Esophagus muscularis mucosa (tissue), 4 donors: ENCODE measurements at regions not wholly inside any gene's neighbourhood (a gene's known extent, or its start where the extent isn't known, plus 50 kb on each side); places are given as distances from the start of the nearest gene placed in this dataset.

Experiments used
- DNase-seq: peaks from one replicate; pipeline ENCODE4 v3.0.0-alpha.2; 2017; ENCODE audit errors: extremely low spot score
- H3K27ac ChIP-seq, 4 donors: fragments of 200-600 bp; sonication (generic); replicated peaks in 1 of 4; 1 replicate in 3 of 4; 2 replicates in 1 of 4; pipeline ENCODE4 v1.5.1; 2016 to 2019; ENCODE audit warnings: mild to moderate bottlenecking in 1 of 4
- H3K27me3 ChIP-seq, 4 donors: fragments of 200-600 bp; sonication (generic); one replicate each; pipeline versions ENCODE4 v1.5.1 to v1.6.0; 2016 to 2019
- H3K36me3 ChIP-seq, 4 donors: fragments of 200-600 bp; sonication (generic); one replicate each; pipeline ENCODE4 v1.5.1; 2016 to 2019
- H3K4me1 ChIP-seq, 4 donors: fragments of 200-600 bp; sonication (generic); one replicate each; pipeline ENCODE4 v1.5.1; 2016 to 2019
- H3K4me3 ChIP-seq, 4 donors: fragments of 200-600 bp; sonication (generic); 1 replicate in 2 of 4; 2 replicates in 2 of 4; pipeline ENCODE4 v1.5.1; 2016 to 2019; ENCODE audit warnings: mild to moderate bottlenecking in 4 of 4, moderate library complexity in 1 of 4
- H3K9me3 ChIP-seq, 4 donors: fragments of 200-600 bp; sonication (generic); 1 replicate in 3 of 4; 2 replicates in 1 of 4; pipeline ENCODE4 v1.5.1; 2016 to 2019
- EP300 ChIP-seq: sonication (generic); formaldehyde crosslinking; IDR thresholded peaks from one replicate; pipeline ENCODE4 v1.6.1; 2017; ENCODE audit warnings: antibody characterized with exemption
- POLR2A ChIP-seq: fragments of 450-650 bp; IDR thresholded peaks from one replicate; pipeline ENCODE4 v1.6.1; 2017; ENCODE audit warnings: antibody characterized with exemption, moderate library complexity, mild to moderate bottlenecking, low read depth
- POLR2AphosphoS5 ChIP-seq, 2 donors: sonication (generic); formaldehyde crosslinking; IDR thresholded peaks; one replicate each; pipeline ENCODE4 v1.6.1; 2017; ENCODE audit warnings: antibody characterized with exemption in 2 of 2
- WGBS: methylation state at CpG from one replicate; pipeline ENCODE4 v1.1.5; 2018; 5-methylcytosine and 5-hydroxymethylcytosine counted together
- intact Hi-C: fragments of 100-400 bp; cut with DNase I; formaldehyde crosslinking; loops from one replicate; pipeline ENCODE4 v1.15.1; 2023
- TF ChIP-seq, protein P1 (sequence below), 3 experiments: fragments of 200-600 bp in 2 of 3; fragments of 450-650 bp in 1 of 3; sonication (generic) in 2 of 3; IDR thresholded peaks; one replicate each; pipeline ENCODE4 v1.5.1; 2017 to 2019; ENCODE audit warnings: antibody characterized with exemption in 3 of 3, mild to moderate bottlenecking in 2 of 3, moderate library complexity in 1 of 3

DNA sequence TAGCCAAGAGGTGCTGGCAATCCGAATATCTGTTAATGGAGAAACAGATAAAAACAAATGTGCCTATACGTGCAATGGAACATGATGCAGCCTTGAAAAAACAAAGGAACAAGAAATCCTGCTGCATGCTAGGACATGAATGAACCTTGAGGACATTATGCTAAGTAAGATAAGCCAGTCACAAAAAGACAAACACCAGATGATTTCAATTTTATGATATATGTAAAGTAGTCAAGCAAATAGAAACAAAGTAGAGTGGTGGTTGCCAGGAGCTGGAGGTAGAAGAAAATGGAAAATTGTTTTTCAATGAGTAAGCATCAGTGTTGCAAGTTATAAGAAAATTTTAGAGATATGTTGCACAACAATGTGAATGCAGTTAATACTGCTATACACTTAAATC lies 409.7 kb upstream of the CDH8 start:
- H3K27ac ChIP-seq, result no peak overlapping the region
- H3K4me1 ChIP-seq, result no peaks in the 10 kb centered on the region
- no peaks in the 10 kb centered on the region for H3K36me3 ChIP-seq
- WGBS, result 79% methylated on average over 2 of the region's 2 CpGs
- intact Hi-C loops, result no loop called here
- peaks cover 0 to 14% (median 11%) of the 10 kb centered on the region in 4 donors for H3K9me3 ChIP-seq
- no peak for DNase-seq
- TF ChIP-seq EP300 (no peak), POLR2A (no peak), POLR2AphosphoS5 (IDR thresholded peaks at IDR 0.05) (no peak)
- TF ChIP-seq, protein P1, sequence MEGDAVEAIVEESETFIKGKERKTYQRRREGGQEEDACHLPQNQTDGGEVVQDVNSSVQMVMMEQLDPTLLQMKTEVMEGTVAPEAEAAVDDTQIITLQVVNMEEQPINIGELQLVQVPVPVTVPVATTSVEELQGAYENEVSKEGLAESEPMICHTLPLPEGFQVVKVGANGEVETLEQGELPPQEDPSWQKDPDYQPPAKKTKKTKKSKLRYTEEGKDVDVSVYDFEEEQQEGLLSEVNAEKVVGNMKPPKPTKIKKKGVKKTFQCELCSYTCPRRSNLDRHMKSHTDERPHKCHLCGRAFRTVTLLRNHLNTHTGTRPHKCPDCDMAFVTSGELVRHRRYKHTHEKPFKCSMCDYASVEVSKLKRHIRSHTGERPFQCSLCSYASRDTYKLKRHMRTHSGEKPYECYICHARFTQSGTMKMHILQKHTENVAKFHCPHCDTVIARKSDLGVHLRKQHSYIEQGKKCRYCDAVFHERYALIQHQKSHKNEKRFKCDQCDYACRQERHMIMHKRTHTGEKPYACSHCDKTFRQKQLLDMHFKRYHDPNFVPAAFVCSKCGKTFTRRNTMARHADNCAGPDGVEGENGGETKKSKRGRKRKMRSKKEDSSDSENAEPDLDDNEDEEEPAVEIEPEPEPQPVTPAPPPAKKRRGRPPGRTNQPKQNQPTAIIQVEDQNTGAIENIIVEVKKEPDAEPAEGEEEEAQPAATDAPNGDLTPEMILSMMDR (IDR thresholded peaks at IDR 0.05), result no peak
- no peaks in the 10 kb centered on the region for H3K27me3 ChIP-seq
- H3K4me3 ChIP-seq, result no peak overlapping the region

DNA sequence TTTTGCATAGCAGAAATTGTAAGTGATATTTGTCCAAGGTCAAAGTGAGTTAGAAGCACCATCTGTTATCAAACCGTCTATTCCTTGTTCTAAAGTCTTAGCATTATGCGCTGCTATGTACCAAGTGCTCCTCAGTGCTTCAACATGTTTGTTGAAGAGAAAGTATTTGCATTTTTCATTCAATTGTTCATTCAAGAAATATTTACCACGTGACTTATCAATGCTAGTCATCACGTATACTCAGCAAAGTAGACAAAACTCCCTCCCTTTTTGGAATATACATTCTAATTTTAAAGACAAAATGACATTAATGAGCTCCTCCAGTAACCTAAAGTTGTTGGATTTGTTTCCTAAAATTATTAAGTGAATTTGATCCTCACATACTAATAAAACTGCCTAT lies 388.0 kb upstream of the CDH8 start:
- no peaks in the 10 kb centered on the region for H3K27me3 ChIP-seq
- WGBS, result 86% methylated on average over 4 of the region's 4 CpGs
- no peak overlapping the region for H3K27ac ChIP-seq
- no peak for DNase-seq
- H3K36me3 ChIP-seq, result no peaks in the 10 kb centered on the region
- TF ChIP-seq, protein P1 (IDR thresholded peaks at IDR 0.05), result no peak
- TF ChIP-seq POLR2AphosphoS5 (IDR thresholded peaks at IDR 0.05), result no peak
- TF ChIP-seq POLR2A, result no peak
- TF ChIP-seq EP300, result no peak
- no peak overlapping the region for H3K4me3 ChIP-seq
- no peaks in the 10 kb centered on the region for H3K9me3 ChIP-seq
- intact Hi-C loops, result no loop called here
- H3K4me1 ChIP-seq, result no peaks in the 10 kb centered on the region

DNA sequence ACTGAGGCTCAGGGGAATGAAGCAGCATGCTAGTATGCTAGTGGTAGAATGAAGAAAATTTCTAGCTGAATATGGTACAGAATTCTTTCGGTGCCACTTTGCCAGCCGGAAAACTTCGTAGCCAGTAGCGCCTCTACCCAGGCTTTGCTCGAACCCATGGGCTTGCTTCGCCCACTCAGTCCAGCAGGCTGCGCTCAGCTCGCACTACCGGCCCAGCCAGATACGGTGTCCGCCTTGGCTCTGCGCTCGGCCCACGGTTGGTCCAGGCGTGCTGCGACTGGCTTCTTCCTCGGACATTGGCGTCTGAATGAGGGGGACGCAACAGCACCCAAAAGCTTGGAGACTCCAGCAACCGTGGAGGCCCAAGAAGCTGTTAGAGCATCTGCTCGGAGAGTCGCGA lies 372.5 kb upstream of the CDH8 start:
- 57% methylated on average over 20 of the region's 23 CpGs for WGBS

DNA sequence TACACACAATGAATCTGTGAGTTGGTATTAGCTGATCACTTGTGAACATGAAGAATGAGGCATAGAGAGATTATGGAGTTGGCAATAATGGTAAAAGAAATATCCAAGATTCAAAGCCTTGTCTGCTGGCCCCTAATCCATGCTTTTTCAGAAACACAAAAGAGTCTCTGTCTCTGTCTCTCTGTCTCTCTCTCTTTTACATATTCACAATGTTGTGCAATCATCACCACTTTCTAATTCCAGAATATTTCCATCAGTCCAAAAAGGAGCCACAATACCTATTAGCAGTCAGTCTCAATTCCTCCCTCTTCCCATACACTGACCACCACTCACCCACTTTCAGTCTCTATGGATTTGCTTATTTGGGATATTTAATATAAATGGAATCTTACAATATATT lies 370.1 kb upstream of the CDH8 start:
- Histone ChIP-seq H3K4me3 (no peak overlapping the region), H3K27me3 (no peaks in the 10 kb centered on the region), H3K36me3 (no peaks in the 10 kb centered on the region), H3K27ac (no peak overlapping the region), H3K4me1 (no peaks in the 10 kb centered on the region), H3K9me3 (no peaks in the 10 kb centered on the region)
- intact Hi-C loops, result no loop called here
- TF ChIP-seq POLR2A (no peak), POLR2AphosphoS5 (IDR thresholded peaks at IDR 0.05) (no peak), EP300 (no peak)
- TF ChIP-seq, protein P1 (IDR thresholded peaks at IDR 0.05), result no peak
- DNase-seq, result no peak

More for the DNA sequence above, 372.5 kb upstream of the CDH8 start:
- H3K4me1 ChIP-seq, result no peaks in the 10 kb centered on the region
- no peak overlapping the region for H3K27ac ChIP-seq
- no peaks in the 10 kb centered on the region for H3K27me3 ChIP-seq
- no peak for DNase-seq
- intact Hi-C loops, result no loop called here
- H3K9me3 ChIP-seq, result no peaks in the 10 kb centered on the region
- H3K4me3 ChIP-seq, result no peak overlapping the region
- H3K36me3 ChIP-seq, result no peaks in the 10 kb centered on the region
- TF ChIP-seq, protein P1 (IDR thresholded peaks at IDR 0.05), result no peak
- no peak for TF ChIP-seq POLR2A

DNA sequence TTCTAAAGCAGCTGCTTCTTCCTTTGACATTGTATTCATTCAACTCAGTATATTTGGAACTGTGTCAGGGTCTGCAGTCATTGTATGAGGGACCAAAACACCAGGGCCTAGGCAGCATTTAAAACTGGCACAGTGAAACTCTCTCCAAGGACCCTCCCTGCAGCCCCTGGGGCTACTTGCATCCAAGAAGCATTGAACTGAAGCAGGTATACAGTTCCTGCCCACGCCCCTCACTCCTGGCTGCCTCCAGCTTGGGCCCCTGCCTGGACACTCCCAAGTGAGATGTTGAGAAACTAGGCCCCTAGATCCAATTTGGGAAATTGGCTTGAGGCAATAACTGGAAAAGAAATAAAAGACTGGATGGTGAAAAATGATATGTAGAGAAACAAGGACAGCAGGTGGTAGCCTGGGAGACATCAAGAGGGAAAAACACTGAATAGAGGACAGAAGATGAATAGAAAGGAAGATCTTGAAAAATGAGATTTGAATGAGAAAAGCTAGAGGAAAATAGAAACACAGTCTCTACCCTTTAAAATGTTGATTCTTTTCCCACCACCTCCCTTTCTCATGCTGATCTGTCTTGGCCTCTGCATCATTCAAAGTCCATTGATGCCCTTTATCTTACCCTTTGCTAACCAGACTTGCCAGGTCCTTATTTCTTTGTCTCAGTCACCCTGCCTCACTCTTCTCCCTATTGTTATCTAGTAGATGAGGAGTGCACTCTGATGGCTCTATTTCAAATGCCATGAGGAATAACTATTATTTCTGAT lies 368.8 kb upstream of the CDH8 start:
- TF ChIP-seq, protein P1 (IDR thresholded peaks at IDR 0.05), result no peak
- TF ChIP-seq EP300, result no peak
- no peak for TF ChIP-seq POLR2A
- no peak for TF ChIP-seq POLR2AphosphoS5 (IDR thresholded peaks at IDR 0.05)
- Histone ChIP-seq H3K4me3 (no peak overlapping the region), H3K9me3 (no peaks in the 10 kb centered on the region), H3K27me3 (no peaks in the 10 kb centered on the region), H3K36me3 (no peaks in the 10 kb centered on the region), H3K4me1 (no peaks in the 10 kb centered on the region), H3K27ac (no peak overlapping the region)
- 63% methylated on average over 1 of the region's 1 CpG for whole genome bisulfite sequencing
- intact Hi-C loops, result no loop called here
- no peak for DNase-seq
